ENCODE measurements at regions not wholly inside any gene's neighbourhood (a gene's known extent, or its start where the extent isn't known, plus 50 kb on each side); places are given as distances from the start of the nearest gene placed in this dataset.

GRCh38 chr3:152710549-152710948 lies 124.4 kb upstream of the P2RY1 start:
- no peak for DNase-seq
- no peaks in the 10 kb centered on the region for H3K36me3 ChIP-seq (replicated peaks)
- H3K27ac ChIP-seq: no peak overlapping the region
- H3K27me3 ChIP-seq (replicated peaks): no peaks in the 10 kb centered on the region
- in situ Hi-C loops (cut with HindIII; ENCODE audit: low pct_ligation_motif_present, low sequenced_read_pairs): no loop called here
- H3K4me3 ChIP-seq (ENCODE audit: low read depth, low read length): no peak overlapping the region
- TF ChIP-seq CTCF (IDR thresholded peaks at IDR 0.05; ENCODE audit: low read depth, low read length, missing control alignments): no peak

- no peak for TF ChIP-seq CTCF (IDR thresholded peaks at IDR 0.05; ENCODE audit: low read depth, low read length, missing control alignments)
- H3K36me3 ChIP-seq (replicated peaks): no peaks in the 10 kb centered on the region
- no peak for DNase-seq
- in situ Hi-C loops (cut with HindIII; ENCODE audit: low pct_ligation_motif_present, low sequenced_read_pairs): no loop called here
- no peak overlapping the region for H3K27ac ChIP-seq
- H3K4me3 ChIP-seq (ENCODE audit: low read depth, low read length): no peak overlapping the region
- H3K27me3 ChIP-seq (replicated peaks): no peaks in the 10 kb centered on the region
Observed at GRCh38 chr3:152713989-152714388, 120.9 kb upstream of the P2RY1 start.

DNA sequence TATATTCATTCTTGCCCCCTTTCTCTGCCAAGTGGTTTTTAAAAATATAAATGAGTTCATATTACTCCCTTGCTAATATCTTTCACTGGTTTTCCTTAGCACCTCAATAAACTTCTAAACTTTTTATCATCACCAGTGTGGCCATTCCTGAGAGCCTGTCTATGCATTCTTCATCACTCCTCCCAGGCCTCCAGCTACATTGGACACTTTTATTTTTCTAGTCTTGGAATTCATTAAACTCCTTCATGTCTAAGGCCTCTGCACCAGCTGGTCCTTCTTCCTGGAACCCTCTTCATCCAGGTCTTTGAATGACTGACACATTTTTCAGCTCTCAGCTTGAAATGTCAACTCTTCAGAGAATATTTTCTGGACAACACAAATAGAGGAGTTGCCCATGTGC lies 120.4 kb upstream of the P2RY1 start:
- DNase-seq: no peak
- TF ChIP-seq CTCF (IDR thresholded peaks at IDR 0.05; ENCODE audit: low read depth, low read length, missing control alignments): no peak
- in situ Hi-C loops (cut with HindIII; ENCODE audit: low pct_ligation_motif_present, low sequenced_read_pairs): no loop called here
- no peak overlapping the region for H3K27ac ChIP-seq
- no peaks in the 10 kb centered on the region for H3K36me3 ChIP-seq (replicated peaks)
- H3K4me3 ChIP-seq (ENCODE audit: low read depth, low read length): no peak overlapping the region
- no peaks in the 10 kb centered on the region for H3K27me3 ChIP-seq (replicated peaks)

DNA sequence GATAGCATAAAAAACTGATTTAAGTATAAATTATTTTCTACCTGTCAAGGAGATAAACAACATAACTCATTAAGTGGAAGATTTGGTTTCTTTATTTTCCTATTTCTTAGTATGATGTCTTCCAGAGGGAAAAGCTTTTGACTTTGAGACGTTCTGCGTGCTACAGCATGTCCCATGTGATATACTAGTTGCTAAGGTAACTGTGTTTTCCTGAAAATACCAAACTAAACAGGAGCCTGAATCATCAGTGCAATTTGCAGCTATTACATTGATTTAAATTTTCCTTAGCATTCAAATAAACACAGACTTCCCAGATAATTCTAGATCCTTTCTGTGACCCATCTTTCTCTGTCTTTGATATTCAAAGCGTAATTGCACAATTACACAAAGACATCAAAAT lies 117.7 kb upstream of the P2RY1 start:
- H3K27ac ChIP-seq: no peak overlapping the region
- H3K4me3 ChIP-seq (ENCODE audit: low read depth, low read length): no peak overlapping the region
- DNase-seq: no peak
- no peaks in the 10 kb centered on the region for H3K27me3 ChIP-seq (replicated peaks)
- no peak for TF ChIP-seq CTCF (IDR thresholded peaks at IDR 0.05; ENCODE audit: low read depth, low read length, missing control alignments)
- H3K36me3 ChIP-seq (replicated peaks): no peaks in the 10 kb centered on the region
- in situ Hi-C loops (cut with HindIII; ENCODE audit: low pct_ligation_motif_present, low sequenced_read_pairs): no loop called here

GRCh38 chr3:152718810-152719209 lies 116.1 kb upstream of the P2RY1 start:
- DNase-seq: no peak
- no peak overlapping the region for H3K27ac ChIP-seq
- no peak for TF ChIP-seq CTCF (IDR thresholded peaks at IDR 0.05; ENCODE audit: low read depth, low read length, missing control alignments)
- H3K36me3 ChIP-seq (replicated peaks): no peaks in the 10 kb centered on the region
- H3K27me3 ChIP-seq (replicated peaks): no peaks in the 10 kb centered on the region
- no peak overlapping the region for H3K4me3 ChIP-seq (ENCODE audit: low read depth, low read length)
- in situ Hi-C loops (cut with HindIII; ENCODE audit: low pct_ligation_motif_present, low sequenced_read_pairs): no loop called here

GRCh38 chr3:152719264-152719663 lies 115.7 kb upstream of the P2RY1 start:
- no peaks in the 10 kb centered on the region for H3K27me3 ChIP-seq (replicated peaks)
- in situ Hi-C loops (cut with HindIII; ENCODE audit: low pct_ligation_motif_present, low sequenced_read_pairs): no loop called here
- no peak for TF ChIP-seq CTCF (IDR thresholded peaks at IDR 0.05; ENCODE audit: low read depth, low read length, missing control alignments)
- no peak for DNase-seq
- no peak overlapping the region for H3K27ac ChIP-seq
- no peaks in the 10 kb centered on the region for H3K36me3 ChIP-seq (replicated peaks)
- H3K4me3 ChIP-seq (ENCODE audit: low read depth, low read length): no peak overlapping the region

Measured in brain microvascular endothelial cell (primary cell).